Right lobe of liver (tissue), 6 donors: ENCODE measurements at regions not wholly inside any gene's neighbourhood (a gene's known extent, or its start where the extent isn't known, plus 50 kb on each side); places are given as distances from the start of the nearest gene placed in this dataset.

ENCODE experiments used
- ATAC-seq, 4 donors: fragments of 200-7000 bp; cut with Tn5 transposase; one replicate each; pipeline ENCODE4 v1.9.1; 2020; ENCODE audit warnings: mild to moderate bottlenecking in 4 of 4, moderate library complexity in 4 of 4
- DNase-seq, 3 donors: peaks; one replicate each; pipeline ENCODE4 v3.0.0-alpha.2; 2020
- H3K27ac ChIP-seq, 3 donors: fragments of 200-600 bp; one replicate each; pipeline ENCODE4 v1.8.0; 2022
- H3K27me3 ChIP-seq, 2 donors: fragments of 200-600 bp; one replicate each; pipeline ENCODE4 v1.8.0; 2022
- H3K36me3 ChIP-seq, 4 donors: fragments of 200-600 bp; sonication (generic) in 1 of 4; one replicate each; pipeline versions ENCODE4 v1.5.1 to v1.8.0; 2017 to 2022; ENCODE audit warnings: control low read depth in 1 of 4
- H3K4me1 ChIP-seq, 4 donors: fragments of 200-600 bp; sonication (generic) in 1 of 4; one replicate each; pipeline versions ENCODE4 v1.5.1 to v1.8.0; 2017 to 2022; ENCODE audit warnings: control low read depth in 1 of 4
- H3K4me3 ChIP-seq, 3 donors: fragments of 200-600 bp; one replicate each; pipeline ENCODE4 v1.8.0; 2022
- H3K9me3 ChIP-seq, 4 donors: fragments of 200-600 bp; sonication (generic) in 1 of 4; one replicate each; pipeline versions ENCODE4 v1.5.1 to v1.8.0; 2017 to 2022; ENCODE audit warnings: control low read depth in 1 of 4
- POLR2A ChIP-seq: fragments of 450-650 bp; IDR thresholded peaks from one replicate; pipeline ENCODE4 v1.6.1; 2017; ENCODE audit warnings: antibody characterized with exemption, mild to moderate bottlenecking
- WGBS: methylation state at CpG from one replicate; pipeline ENCODE4 v1.1.6; 2018; ENCODE audit warnings: low coverage, low lambda C conversion rate; ENCODE audit not compliant: insufficient coverage; ENCODE audit errors: missing lambda C conversion rate; 5-methylcytosine and 5-hydroxymethylcytosine counted together
- intact Hi-C, 2 donors: fragments of 100-400 bp; cut with DNase I; formaldehyde crosslinking; loops; one replicate each; pipeline versions ENCODE4 v1.11.2 to v1.14.1; 2022
- TF ChIP-seq, protein P1 (sequence below), 4 donors: fragments of 200-600 bp in 3 of 4; fragments of 450-650 bp in 1 of 4; IDR thresholded peaks; one replicate each; pipeline versions ENCODE4 v1.5.1 to v1.8.0; 2016 to 2022; ENCODE audit warnings: antibody characterized with exemption in 4 of 4, mild to moderate bottlenecking in 2 of 4
- donor health status: DM: no; HTN: yes; CAD: no.
- donor health status: DM: no; HTN: no; CAD: no.
- donor health status: DM: no; HTN: no; CAD: no.
- donor health status: DM: no; HTN: yes; CAD: no.
- donor health status: DM: no; HTN: yes; CAD: no.

DNA sequence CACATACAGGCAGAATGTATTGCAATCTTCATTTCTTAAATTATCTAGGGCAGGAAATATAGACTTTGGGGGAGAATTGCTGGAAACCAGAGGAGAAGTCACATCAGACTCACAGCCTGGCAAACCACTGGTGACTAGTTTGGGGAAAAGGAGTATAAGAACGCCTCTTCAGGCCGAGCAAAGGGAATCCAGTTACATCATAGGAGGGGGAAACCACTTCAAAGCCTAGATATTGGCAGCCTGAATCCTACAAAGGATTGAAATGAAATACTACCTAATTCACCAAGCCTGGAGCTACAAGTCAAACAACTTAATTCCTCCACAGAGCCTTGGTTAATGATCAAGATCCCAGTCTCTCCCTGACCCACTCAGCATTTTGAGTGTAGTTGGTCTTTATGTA is 121.7 kb downstream of the SLC30A10 start:
- WGBS, result 72% methylated on average over 2 of the region's 2 CpGs
- ATAC-seq, result no peak

DNA sequence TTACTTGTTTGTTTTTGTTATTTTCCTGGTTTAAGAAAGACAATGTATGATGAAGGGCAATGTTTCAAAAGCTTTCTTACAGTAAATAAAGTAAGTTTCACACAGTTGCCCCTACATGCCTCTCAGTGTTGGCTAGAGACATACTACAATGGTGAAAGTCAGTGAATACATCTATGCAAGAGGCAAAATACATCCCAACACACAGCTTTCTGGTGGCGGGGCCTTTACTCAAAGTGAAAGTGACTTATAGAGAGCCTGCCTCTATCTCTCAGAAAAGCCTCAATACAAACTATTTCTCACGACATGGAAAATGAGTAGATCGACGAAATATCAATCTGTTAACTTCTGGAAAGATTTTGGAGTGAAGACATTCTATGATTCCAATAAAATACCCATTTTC is 122.3 kb downstream of the SLC30A10 start:
- H3K9me3 ChIP-seq, result no peaks in the 10 kb centered on the region
- intact Hi-C loops, result no loop called here
- no peak overlapping the region for H3K27ac ChIP-seq
- no peak overlapping the region for H3K4me3 ChIP-seq
- ATAC-seq (no peak), DNase-seq (no peak)
- no peak for TF ChIP-seq POLR2A
- TF ChIP-seq, protein P1, sequence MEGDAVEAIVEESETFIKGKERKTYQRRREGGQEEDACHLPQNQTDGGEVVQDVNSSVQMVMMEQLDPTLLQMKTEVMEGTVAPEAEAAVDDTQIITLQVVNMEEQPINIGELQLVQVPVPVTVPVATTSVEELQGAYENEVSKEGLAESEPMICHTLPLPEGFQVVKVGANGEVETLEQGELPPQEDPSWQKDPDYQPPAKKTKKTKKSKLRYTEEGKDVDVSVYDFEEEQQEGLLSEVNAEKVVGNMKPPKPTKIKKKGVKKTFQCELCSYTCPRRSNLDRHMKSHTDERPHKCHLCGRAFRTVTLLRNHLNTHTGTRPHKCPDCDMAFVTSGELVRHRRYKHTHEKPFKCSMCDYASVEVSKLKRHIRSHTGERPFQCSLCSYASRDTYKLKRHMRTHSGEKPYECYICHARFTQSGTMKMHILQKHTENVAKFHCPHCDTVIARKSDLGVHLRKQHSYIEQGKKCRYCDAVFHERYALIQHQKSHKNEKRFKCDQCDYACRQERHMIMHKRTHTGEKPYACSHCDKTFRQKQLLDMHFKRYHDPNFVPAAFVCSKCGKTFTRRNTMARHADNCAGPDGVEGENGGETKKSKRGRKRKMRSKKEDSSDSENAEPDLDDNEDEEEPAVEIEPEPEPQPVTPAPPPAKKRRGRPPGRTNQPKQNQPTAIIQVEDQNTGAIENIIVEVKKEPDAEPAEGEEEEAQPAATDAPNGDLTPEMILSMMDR (IDR thresholded peaks at IDR 0.05), result no peak
- 71% methylated on average over 4 of the region's 4 CpGs for WGBS
- no peaks in the 10 kb centered on the region for H3K36me3 ChIP-seq
- no peaks in the 10 kb centered on the region for H3K4me1 ChIP-seq
- no peaks in the 10 kb centered on the region for H3K27me3 ChIP-seq

More for the DNA sequence above, 121.7 kb downstream of the SLC30A10 start:
- intact Hi-C loops, result no loop called here
- Histone ChIP-seq H3K36me3 (no peaks in the 10 kb centered on the region), H3K9me3 (no peaks in the 10 kb centered on the region), H3K4me1 (no peaks in the 10 kb centered on the region), H3K27me3 (no peaks in the 10 kb centered on the region), H3K4me3 (no peak overlapping the region), H3K27ac (no peak overlapping the region)
- TF ChIP-seq, protein P1 (IDR thresholded peaks at IDR 0.05), result no peak
- TF ChIP-seq POLR2A, result no peak
- DNase-seq, result no peak

- no peak for ATAC-seq
Observed at GRCh38 chr1:219805191-219805590, 123.2 kb downstream of the SLC30A10 start.

GRCh38 chr1:219801156-219801820 is 127.1 kb downstream of the SLC30A10 start:
- no peaks in the 10 kb centered on the region for H3K27me3 ChIP-seq
- 77% methylated on average over 5 of the region's 5 CpGs for WGBS
- no peak for DNase-seq
- TF ChIP-seq, protein P1 (IDR thresholded peaks at IDR 0.05), result no peak
- TF ChIP-seq POLR2A, result no peak
- intact Hi-C loops, result no loop called here
- no peaks in the 10 kb centered on the region for H3K36me3 ChIP-seq
- H3K4me1 ChIP-seq, result no peaks in the 10 kb centered on the region
- H3K27ac ChIP-seq, result no peak overlapping the region
- H3K9me3 ChIP-seq, result no peaks in the 10 kb centered on the region
- ATAC-seq, result no peak
- no peak overlapping the region for H3K4me3 ChIP-seq

More at GRCh38 chr1:219805191-219805590, 123.2 kb downstream of the SLC30A10 start:
- 45% methylated on average over 6 of the region's 6 CpGs for WGBS
- no peak for TF ChIP-seq POLR2A
- TF ChIP-seq, protein P1 (IDR thresholded peaks at IDR 0.05), result no peak
- no peak overlapping the region for H3K27ac ChIP-seq
- H3K9me3 ChIP-seq, result no peaks in the 10 kb centered on the region
- H3K4me3 ChIP-seq, result no peak overlapping the region
- H3K27me3 ChIP-seq, result no peaks in the 10 kb centered on the region
- intact Hi-C loops, result no loop called here
- H3K36me3 ChIP-seq, result no peaks in the 10 kb centered on the region
- H3K4me1 ChIP-seq, result no peaks in the 10 kb centered on the region
- DNase-seq, result no peak
